ENCODE measurements at regions not wholly inside any gene's neighbourhood (a gene's known extent, or its start where the extent isn't known, plus 50 kb on each side); places are given as distances from the start of the nearest gene placed in this dataset.

- no peak for FAIRE-seq
Observed at GRCh38 chr6:74762841-74763240, 443.0 kb downstream of the COL12A1 start.

GRCh38 chr6:74757813-74758212 lies 448.0 kb downstream of the COL12A1 start:
- FAIRE-seq: no peak

- no peak for FAIRE-seq
Observed at GRCh38 chr6:74756923-74757322, 448.9 kb downstream of the COL12A1 start.

- no peak for FAIRE-seq
Observed at GRCh38 chr6:74755778-74756177, 450.1 kb downstream of the COL12A1 start.

GRCh38 chr6:74755196-74755595 lies 450.7 kb downstream of the COL12A1 start:
- no peak for FAIRE-seq

- FAIRE-seq: no peak
Observed at GRCh38 chr6:74753883-74754600, 451.8 kb downstream of the COL12A1 start.

GRCh38 chr6:74752303-74752702 lies 453.6 kb downstream of the COL12A1 start:
- FAIRE-seq: no peak

GRCh38 chr6:74750826-74751225 lies 455.0 kb downstream of the COL12A1 start:
- FAIRE-seq: no peak

- FAIRE-seq: no peak
Observed at GRCh38 chr6:74749211-74750147, 456.4 kb downstream of the COL12A1 start.

GRCh38 chr6:74745670-74746069 lies 460.2 kb downstream of the COL12A1 start:
- FAIRE-seq: peak; percentile 53

GRCh38 chr6:74742793-74743508 lies 462.9 kb downstream of the COL12A1 start:
- no peak for FAIRE-seq

- no peak for FAIRE-seq
Observed at GRCh38 chr6:74741646-74742045, 464.2 kb downstream of the COL12A1 start.

- no peak for FAIRE-seq
Observed at GRCh38 chr6:74735304-74735703, 470.5 kb downstream of the COL12A1 start.

- FAIRE-seq: no peak
Observed at GRCh38 chr6:74734901-74735300, 471.0 kb downstream of the COL12A1 start.

- no peak for FAIRE-seq
Observed at GRCh38 chr6:74733830-74734620, 471.8 kb downstream of the COL12A1 start.

GRCh38 chr6:74731931-74732330 lies 473.9 kb downstream of the COL12A1 start:
- no peak for FAIRE-seq

GRCh38 chr6:74731204-74731603 lies 474.6 kb downstream of the COL12A1 start:
- FAIRE-seq: no peak

- FAIRE-seq: no peak
Observed at GRCh38 chr6:74720923-74721322, 484.9 kb downstream of the COL12A1 start.

- no peak for FAIRE-seq
Observed at GRCh38 chr6:74717591-74717990, 488.3 kb downstream of the COL12A1 start.

GRCh38 chr6:74715355-74716085 lies 490.3 kb downstream of the COL12A1 start:
- no peak for FAIRE-seq

- FAIRE-seq: no peak
Observed at GRCh38 chr6:74713941-74714340, 491.9 kb downstream of the COL12A1 start.

GRCh38 chr6:74705451-74705850 lies 500.4 kb downstream of the COL12A1 start:
- FAIRE-seq: no peak
